OCI-LY7 (cell line): ENCODE measurements at regions not wholly inside any gene's neighbourhood (a gene's known extent, or its start where the extent isn't known, plus 50 kb on each side); places are given as distances from the start of the nearest gene placed in this dataset.

Experiments
- EZH2phosphoT487 ChIP-seq: fragments of 200-600 bp; sonication (generic); IDR thresholded peaks from 2 replicates; pipeline ENCODE4 v1.6.1; 2018; ENCODE audit warnings: low read depth, borderline replicate concordance, mild to moderate bottlenecking, mixed run types, antibody characterized with exemption, low read length, moderate library complexity, mixed read lengths
- TF ChIP-seq, protein P1 (sequence below): fragments of 200-600 bp; sonication (generic); conservative IDR thresholded peaks from 2 replicates; pipeline ENCODE4 v1.5.1; 2014; ENCODE audit warnings: mild to moderate bottlenecking, antibody characterized with exemption, low read length, moderate library complexity, mixed read lengths

DNA sequence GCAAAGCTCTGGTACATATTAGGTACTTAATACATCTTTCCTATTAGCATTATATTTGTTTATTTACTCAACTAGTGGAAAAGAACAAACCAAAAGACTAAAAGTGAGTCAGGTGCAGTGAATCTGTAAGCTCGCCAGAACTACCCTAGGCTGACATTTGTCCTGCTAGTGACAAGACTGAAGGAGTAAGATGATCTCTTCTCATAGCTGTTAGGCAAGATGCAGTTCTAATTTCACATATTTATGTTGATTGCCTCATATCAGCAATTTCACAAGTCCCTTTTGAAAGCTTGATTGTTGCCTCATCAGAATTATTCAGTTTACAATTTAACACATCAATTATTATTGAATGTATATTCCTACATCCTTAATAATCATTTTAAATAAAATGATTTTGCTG, 293.0 kb upstream of the NAV3 start:
- TF ChIP-seq, protein P1, sequence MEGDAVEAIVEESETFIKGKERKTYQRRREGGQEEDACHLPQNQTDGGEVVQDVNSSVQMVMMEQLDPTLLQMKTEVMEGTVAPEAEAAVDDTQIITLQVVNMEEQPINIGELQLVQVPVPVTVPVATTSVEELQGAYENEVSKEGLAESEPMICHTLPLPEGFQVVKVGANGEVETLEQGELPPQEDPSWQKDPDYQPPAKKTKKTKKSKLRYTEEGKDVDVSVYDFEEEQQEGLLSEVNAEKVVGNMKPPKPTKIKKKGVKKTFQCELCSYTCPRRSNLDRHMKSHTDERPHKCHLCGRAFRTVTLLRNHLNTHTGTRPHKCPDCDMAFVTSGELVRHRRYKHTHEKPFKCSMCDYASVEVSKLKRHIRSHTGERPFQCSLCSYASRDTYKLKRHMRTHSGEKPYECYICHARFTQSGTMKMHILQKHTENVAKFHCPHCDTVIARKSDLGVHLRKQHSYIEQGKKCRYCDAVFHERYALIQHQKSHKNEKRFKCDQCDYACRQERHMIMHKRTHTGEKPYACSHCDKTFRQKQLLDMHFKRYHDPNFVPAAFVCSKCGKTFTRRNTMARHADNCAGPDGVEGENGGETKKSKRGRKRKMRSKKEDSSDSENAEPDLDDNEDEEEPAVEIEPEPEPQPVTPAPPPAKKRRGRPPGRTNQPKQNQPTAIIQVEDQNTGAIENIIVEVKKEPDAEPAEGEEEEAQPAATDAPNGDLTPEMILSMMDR = no peak
- no peak for TF ChIP-seq EZH2phosphoT487
